D721Med (cell line): ENCODE measurements at regions not wholly inside any gene's neighbourhood (a gene's known extent, or its start where the extent isn't known, plus 50 kb on each side); places are given as distances from the start of the nearest gene placed in this dataset.

Source experiments
- DNase-seq: peaks from one replicate; pipeline ENCODE4 v3.0.0; 2011; ENCODE audit warnings: low spot score; ENCODE audit not compliant: insufficient read length
- FAIRE-seq: peaks from 2 replicates; lab custom pipeline; 2011; peaks lifted over from hg19 to GRCh38; lab: Jason Lieb, UNC
- CTCF ChIP-seq: IDR thresholded peaks from 2 replicates; pipeline ENCODE4 v1.5.1; 2012; ENCODE audit warnings: mild to moderate bottlenecking, control low read depth; ENCODE audit not compliant: insufficient read depth; ENCODE audit errors: missing control alignments

GRCh38 chr2:22950431-22950830 is 434.5 kb upstream of the KLHL29 start:
- no peak for FAIRE-seq
- no peak for TF ChIP-seq CTCF
- DNase-seq = no peak

- FAIRE-seq (no peak), DNase-seq (no peak)
- no peak for TF ChIP-seq CTCF
These were observed 432.2 kb upstream of the KLHL29 start for GRCh38 chr2:22952656-22953225.

GRCh38 chr2:22957446-22957845 is 427.5 kb upstream of the KLHL29 start:
- FAIRE-seq (no peak), DNase-seq (no peak)

GRCh38 chr2:22958308-22958707 is 426.7 kb upstream of the KLHL29 start:
- no peak for TF ChIP-seq CTCF
- DNase-seq = no peak
- FAIRE-seq = no peak

More at GRCh38 chr2:22957446-22957845, 427.5 kb upstream of the KLHL29 start:
- TF ChIP-seq CTCF = no peak

GRCh38 chr2:22967756-22968155 is 417.2 kb upstream of the KLHL29 start:
- TF ChIP-seq CTCF = no peak
- no peak for FAIRE-seq
- no peak for DNase-seq

- no peak for FAIRE-seq
- TF ChIP-seq CTCF = no peak
- no peak for DNase-seq
These were observed 414.5 kb upstream of the KLHL29 start for GRCh38 chr2:22970284-22970975.

- FAIRE-seq = no peak
- TF ChIP-seq CTCF = no peak
- no peak for DNase-seq
These were observed 414.0 kb upstream of the KLHL29 start for GRCh38 chr2:22970991-22971390.
